ENCODE measurements at regions not wholly inside any gene's neighbourhood (a gene's known extent, or its start where the extent isn't known, plus 50 kb on each side); places are given as distances from the start of the nearest gene placed in this dataset.
A peak's percentile ranks its signal among the peaks of the same experiment; 100 is the strongest.

GRCh38 chr14:71372411-71372838 is 465.2 kb downstream of the PCNX1 start:
- peak in 2 of 4 donors; percentile 52 to 85 for ATAC-seq
- no peak for DNase-seq
- Histone ChIP-seq H3K36me3 (no peaks in the 10 kb centered on the region), H3K4me1 (peaks cover 0 to 13% (median 5%) of the 10 kb centered on the region in 4 donors), H3K27me3 (no peaks in the 10 kb centered on the region), H3K27ac (no peak overlapping the region), H3K9me3 (no peaks in the 10 kb centered on the region), H3K4me3 (no peak overlapping the region)
- TF ChIP-seq CTCF (IDR thresholded peaks at IDR 0.05) (no peak), POLR2A (IDR thresholded peaks at IDR 0.05) (peak; percentile 16)
- intact Hi-C loops (cut with DNase I) = no loop called here
- WGBS (ENCODE audit: insufficient coverage, low coverage, low lambda C conversion rate, missing lambda C conversion rate) = 32% methylated on average over 4 of the region's 4 CpGs

GRCh38 chr14:71373773-71374172 is 466.5 kb downstream of the PCNX1 start:
- Histone ChIP-seq H3K27ac (no peak overlapping the region), H3K4me3 (no peak overlapping the region), H3K27me3 (no peaks in the 10 kb centered on the region), H3K9me3 (no peaks in the 10 kb centered on the region), H3K4me1 (peaks cover 0 to 13% (median 5%) of the 10 kb centered on the region in 4 donors), H3K36me3 (no peaks in the 10 kb centered on the region)
- WGBS (ENCODE audit: insufficient coverage, low coverage, low lambda C conversion rate, missing lambda C conversion rate) = 70% methylated on average over 1 of the region's 1 CpG
- intact Hi-C loops (cut with DNase I) = no loop called here
- TF ChIP-seq CTCF (IDR thresholded peaks at IDR 0.05) = no peak
- TF ChIP-seq POLR2A (IDR thresholded peaks at IDR 0.05) = no peak
- no peak for ATAC-seq
- DNase-seq = no peak

GRCh38 chr14:71374989-71375388 is 467.7 kb downstream of the PCNX1 start:
- H3K4me3 ChIP-seq = no peak overlapping the region
- peaks cover 0 to 13% (median 5%) of the 10 kb centered on the region in 4 donors for H3K4me1 ChIP-seq
- TF ChIP-seq POLR2A (IDR thresholded peaks at IDR 0.05) = no peak
- TF ChIP-seq CTCF (IDR thresholded peaks at IDR 0.05) = no peak
- no peak for DNase-seq
- ATAC-seq = no peak
- H3K36me3 ChIP-seq = no peaks in the 10 kb centered on the region
- H3K27ac ChIP-seq = no peak overlapping the region
- 92% methylated on average over 1 of the region's 1 CpG for WGBS (ENCODE audit: insufficient coverage, low coverage, low lambda C conversion rate, missing lambda C conversion rate)
- intact Hi-C loops (cut with DNase I) = no loop called here
- no peaks in the 10 kb centered on the region for H3K9me3 ChIP-seq
- H3K27me3 ChIP-seq = no peaks in the 10 kb centered on the region

- WGBS (ENCODE audit: insufficient coverage, low coverage, low lambda C conversion rate, missing lambda C conversion rate) = 100% methylated on average over 2 of the region's 28 CpGs
- no peaks in the 10 kb centered on the region for H3K27me3 ChIP-seq
- TF ChIP-seq POLR2A (IDR thresholded peaks at IDR 0.05) (no peak), CTCF (IDR thresholded peaks at IDR 0.05) (no peak)
- DNase-seq (no peak), ATAC-seq (peak in 1 of 4 donors; percentile 21)
- H3K27ac ChIP-seq = no peak overlapping the region
- H3K9me3 ChIP-seq = no peaks in the 10 kb centered on the region
- no peak overlapping the region for H3K4me3 ChIP-seq
- H3K36me3 ChIP-seq = no peaks in the 10 kb centered on the region
- peaks cover 0 to 11% (median 5%) of the 10 kb centered on the region in 4 donors for H3K4me1 ChIP-seq
- intact Hi-C loops (cut with DNase I) = no loop called here
Measured at GRCh38 chr14:71377099-71377498, 469.8 kb downstream of the PCNX1 start.

- H3K9me3 ChIP-seq = no peaks in the 10 kb centered on the region
- ATAC-seq (no peak), DNase-seq (no peak)
- H3K36me3 ChIP-seq = no peaks in the 10 kb centered on the region
- no peaks in the 10 kb centered on the region for H3K27me3 ChIP-seq
- H3K27ac ChIP-seq = no peak overlapping the region
- H3K4me3 ChIP-seq = no peak overlapping the region
- TF ChIP-seq CTCF (IDR thresholded peaks at IDR 0.05) (no peak), POLR2A (IDR thresholded peaks at IDR 0.05) (no peak)
- no peaks in the 10 kb centered on the region for H3K4me1 ChIP-seq
- 65% methylated on average over 2 of the region's 2 CpGs for WGBS (ENCODE audit: insufficient coverage, low coverage, low lambda C conversion rate, missing lambda C conversion rate)
- intact Hi-C loops (cut with DNase I) = no loop called here
Measured at GRCh38 chr14:71380271-71380670, 473.0 kb downstream of the PCNX1 start.

Data from right lobe of liver (tissue), 6 donors.